ENCODE measurements at regions not wholly inside any gene's neighbourhood (a gene's known extent, or its start where the extent isn't known, plus 50 kb on each side); places are given as distances from the start of the nearest gene placed in this dataset.

DNA sequence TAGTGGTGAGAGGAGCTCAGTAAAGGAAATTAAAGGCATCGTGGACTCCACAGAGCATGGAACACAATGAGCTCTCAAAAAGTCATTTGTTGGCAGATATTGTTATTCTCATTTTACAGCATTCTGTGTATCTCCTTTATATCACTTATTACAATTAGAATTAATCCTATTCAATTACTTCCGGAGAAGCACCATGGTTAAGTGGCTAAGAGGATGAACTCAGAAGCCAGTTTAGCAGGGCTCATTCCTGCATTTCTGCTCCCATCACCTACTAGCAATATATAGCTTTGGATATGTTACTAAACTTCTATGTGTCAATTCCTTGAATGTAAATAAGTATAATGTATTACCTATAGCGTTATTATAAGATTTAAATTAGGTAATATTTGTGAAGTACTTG is 683.3 kb downstream of the IRS1 start:
- TF ChIP-seq POLR2A (IDR thresholded peaks at IDR 0.05), result no peak
- TF ChIP-seq, protein P1, sequence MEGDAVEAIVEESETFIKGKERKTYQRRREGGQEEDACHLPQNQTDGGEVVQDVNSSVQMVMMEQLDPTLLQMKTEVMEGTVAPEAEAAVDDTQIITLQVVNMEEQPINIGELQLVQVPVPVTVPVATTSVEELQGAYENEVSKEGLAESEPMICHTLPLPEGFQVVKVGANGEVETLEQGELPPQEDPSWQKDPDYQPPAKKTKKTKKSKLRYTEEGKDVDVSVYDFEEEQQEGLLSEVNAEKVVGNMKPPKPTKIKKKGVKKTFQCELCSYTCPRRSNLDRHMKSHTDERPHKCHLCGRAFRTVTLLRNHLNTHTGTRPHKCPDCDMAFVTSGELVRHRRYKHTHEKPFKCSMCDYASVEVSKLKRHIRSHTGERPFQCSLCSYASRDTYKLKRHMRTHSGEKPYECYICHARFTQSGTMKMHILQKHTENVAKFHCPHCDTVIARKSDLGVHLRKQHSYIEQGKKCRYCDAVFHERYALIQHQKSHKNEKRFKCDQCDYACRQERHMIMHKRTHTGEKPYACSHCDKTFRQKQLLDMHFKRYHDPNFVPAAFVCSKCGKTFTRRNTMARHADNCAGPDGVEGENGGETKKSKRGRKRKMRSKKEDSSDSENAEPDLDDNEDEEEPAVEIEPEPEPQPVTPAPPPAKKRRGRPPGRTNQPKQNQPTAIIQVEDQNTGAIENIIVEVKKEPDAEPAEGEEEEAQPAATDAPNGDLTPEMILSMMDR (IDR thresholded peaks at IDR 0.05), result no peak

Measured in testis (tissue), 2 donors.